Omental fat pad (tissue), 3 donors: ENCODE measurements at regions not wholly inside any gene's neighbourhood (a gene's known extent, or its start where the extent isn't known, plus 50 kb on each side); places are given as distances from the start of the nearest gene placed in this dataset.

Experiments used
- ATAC-seq: fragments of 150-250 bp; one replicate; pipeline ENCODE4 v1.9.1; 2016; ENCODE audit warnings: mild to moderate bottlenecking, moderate library complexity; ENCODE audit not compliant: low FRiP score
- DNase-seq: peaks from one replicate; pipeline ENCODE4 v3.0.0-alpha.2; 2019; ENCODE audit warnings: low spot score
- TF ChIP-seq, protein P1 (sequence below), 3 donors: fragments of 450-650 bp; IDR thresholded peaks; one replicate each; pipeline ENCODE4 v1.5.1; 2016 to 2017; ENCODE audit warnings: antibody characterized with exemption in 3 of 3, mild to moderate bottlenecking in 3 of 3, moderate library complexity in 2 of 3

DNA sequence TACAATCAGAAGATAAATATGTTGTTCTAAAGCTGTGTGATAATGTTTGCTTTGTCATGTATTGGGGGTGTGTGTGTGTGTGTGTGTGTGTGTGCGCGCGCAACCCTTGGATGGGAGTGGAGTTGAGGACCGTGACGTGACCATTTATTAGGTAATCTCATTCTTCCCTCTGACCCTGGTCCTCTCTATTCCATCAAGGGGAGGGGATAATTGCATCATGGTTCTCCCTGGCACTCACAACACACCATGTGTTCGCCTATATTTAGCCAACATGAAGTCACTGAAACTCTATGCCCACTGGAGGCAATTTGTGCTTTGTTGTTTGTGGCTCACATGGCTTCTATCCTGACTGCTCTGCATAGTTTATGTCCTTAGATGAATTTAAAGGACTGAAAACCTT, 79.8 kb upstream of the LRPPRC start:
- no peak for ATAC-seq
- DNase-seq: no peak
- TF ChIP-seq, protein P1, sequence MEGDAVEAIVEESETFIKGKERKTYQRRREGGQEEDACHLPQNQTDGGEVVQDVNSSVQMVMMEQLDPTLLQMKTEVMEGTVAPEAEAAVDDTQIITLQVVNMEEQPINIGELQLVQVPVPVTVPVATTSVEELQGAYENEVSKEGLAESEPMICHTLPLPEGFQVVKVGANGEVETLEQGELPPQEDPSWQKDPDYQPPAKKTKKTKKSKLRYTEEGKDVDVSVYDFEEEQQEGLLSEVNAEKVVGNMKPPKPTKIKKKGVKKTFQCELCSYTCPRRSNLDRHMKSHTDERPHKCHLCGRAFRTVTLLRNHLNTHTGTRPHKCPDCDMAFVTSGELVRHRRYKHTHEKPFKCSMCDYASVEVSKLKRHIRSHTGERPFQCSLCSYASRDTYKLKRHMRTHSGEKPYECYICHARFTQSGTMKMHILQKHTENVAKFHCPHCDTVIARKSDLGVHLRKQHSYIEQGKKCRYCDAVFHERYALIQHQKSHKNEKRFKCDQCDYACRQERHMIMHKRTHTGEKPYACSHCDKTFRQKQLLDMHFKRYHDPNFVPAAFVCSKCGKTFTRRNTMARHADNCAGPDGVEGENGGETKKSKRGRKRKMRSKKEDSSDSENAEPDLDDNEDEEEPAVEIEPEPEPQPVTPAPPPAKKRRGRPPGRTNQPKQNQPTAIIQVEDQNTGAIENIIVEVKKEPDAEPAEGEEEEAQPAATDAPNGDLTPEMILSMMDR (IDR thresholded peaks at IDR 0.05): no peak

DNA sequence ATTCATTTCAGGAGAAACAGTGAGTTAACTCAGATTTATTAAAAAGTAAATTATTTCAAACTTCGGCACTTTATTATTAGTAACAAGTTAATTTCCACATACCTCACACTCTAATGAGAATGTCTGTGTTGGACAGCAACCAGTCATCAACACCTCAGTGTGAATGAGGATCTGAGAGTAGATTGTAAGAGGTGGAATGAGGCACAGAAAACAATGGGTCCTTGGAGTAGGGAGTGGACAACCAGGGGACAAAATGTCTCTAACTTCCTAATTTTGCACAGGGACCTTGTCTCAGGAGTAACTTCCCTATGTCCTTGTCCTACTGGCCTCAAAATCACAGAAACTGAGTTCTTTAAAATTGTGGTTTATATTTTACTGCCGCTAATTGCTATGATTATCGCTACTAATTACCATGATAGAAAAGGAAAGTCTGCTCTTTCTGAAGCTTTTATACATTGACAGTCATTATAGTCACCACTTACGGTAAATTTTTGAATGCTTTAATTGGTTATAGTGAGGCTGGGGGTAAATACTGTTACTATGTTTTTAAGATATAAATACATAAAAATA, 82.2 kb upstream of the LRPPRC start:
- DNase-seq (no peak), ATAC-seq (no peak)
- TF ChIP-seq, protein P1 (IDR thresholded peaks at IDR 0.05): no peak

DNA sequence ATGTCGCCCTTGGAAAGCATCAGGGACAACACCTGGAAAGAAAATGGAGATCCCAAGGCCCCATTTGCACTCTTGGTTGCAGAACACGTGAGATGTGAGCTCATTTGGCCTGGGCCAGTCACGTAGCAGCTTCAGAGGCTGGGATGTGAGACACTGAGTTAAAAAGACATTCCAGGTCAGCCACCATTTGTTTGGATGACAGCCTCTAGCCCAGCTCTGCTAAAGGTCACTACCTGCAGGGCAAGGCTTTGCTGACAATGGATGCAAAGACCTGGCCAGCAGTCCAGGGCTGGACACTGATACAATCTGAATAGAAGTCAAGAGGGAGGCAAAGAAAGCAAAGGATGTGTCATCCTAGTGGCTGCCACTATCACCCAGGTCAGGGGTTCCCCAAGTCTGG, 83.9 kb upstream of the LRPPRC start:
- ATAC-seq: no peak
- TF ChIP-seq, protein P1 (IDR thresholded peaks at IDR 0.05): no peak
- no peak for DNase-seq

DNA sequence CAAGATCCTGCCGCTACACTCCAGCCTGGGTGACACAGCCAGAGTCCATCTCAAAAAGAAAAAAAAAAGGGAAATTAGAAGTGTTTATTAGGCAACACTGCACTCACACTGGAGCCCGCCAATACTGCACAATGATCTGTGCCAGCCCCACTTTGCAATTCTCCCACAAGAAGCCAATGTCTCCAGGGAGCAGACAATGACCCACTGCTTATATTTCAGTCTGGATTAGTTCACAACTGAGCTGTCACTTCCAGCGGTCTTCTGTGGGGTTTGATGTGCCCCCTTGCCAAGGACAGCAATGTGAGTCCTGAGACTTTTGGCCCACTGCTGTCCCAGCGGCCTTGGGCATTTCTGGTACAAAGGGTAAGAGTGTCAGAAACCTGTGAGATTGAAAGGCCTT, 85.6 kb upstream of the PPM1B start:
- ATAC-seq (no peak), DNase-seq (no peak)
- TF ChIP-seq, protein P1 (IDR thresholded peaks at IDR 0.05): no peak

DNA sequence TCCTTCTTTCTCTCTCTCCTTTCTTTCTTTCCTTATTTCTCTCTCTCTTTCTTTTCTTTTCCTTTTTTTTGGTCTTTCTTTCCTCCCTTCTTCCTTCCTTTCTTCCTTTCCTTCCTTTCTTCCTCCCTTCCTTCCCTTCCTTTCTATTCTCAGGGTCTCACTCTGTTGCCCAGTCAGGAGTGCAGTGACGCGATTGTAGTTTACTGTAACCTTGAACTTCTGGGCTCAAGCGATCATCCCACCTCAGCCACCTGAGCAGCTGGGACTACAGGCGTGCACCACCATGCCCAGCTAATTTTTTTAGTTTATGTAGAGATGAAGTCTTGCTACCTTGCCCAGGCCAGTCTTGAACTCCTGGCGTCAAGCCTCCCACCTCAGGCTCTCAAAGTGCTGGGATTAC, 83.8 kb upstream of the PPM1B start:
- DNase-seq (no peak), ATAC-seq (no peak)

DNA sequence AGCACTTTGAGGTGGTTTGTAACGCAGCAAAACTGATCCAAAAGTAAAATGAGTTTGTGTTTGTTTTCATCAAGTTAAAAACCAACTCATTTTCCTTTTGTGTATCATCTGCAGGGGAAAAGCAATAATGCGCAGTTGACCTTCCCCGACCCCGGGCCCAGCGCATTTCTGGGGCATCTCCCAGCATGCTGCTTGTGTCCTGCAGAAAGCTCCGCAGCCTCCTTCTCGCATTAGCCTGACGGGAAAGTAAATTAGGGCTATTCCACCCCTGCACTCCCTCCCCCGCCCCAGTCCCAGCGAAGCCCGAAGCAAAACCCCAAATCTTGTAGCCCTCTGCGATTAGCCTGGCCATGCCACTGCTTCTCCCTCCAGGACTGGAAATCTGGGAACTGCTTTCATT, 82.0 kb upstream of the PPM1B start:
- DNase-seq (no peak), ATAC-seq (no peak)
- TF ChIP-seq, protein P1 (IDR thresholded peaks at IDR 0.05): no peak

More for the DNA sequence above, 83.8 kb upstream of the PPM1B start:
- TF ChIP-seq, protein P1 (IDR thresholded peaks at IDR 0.05): no peak

DNA sequence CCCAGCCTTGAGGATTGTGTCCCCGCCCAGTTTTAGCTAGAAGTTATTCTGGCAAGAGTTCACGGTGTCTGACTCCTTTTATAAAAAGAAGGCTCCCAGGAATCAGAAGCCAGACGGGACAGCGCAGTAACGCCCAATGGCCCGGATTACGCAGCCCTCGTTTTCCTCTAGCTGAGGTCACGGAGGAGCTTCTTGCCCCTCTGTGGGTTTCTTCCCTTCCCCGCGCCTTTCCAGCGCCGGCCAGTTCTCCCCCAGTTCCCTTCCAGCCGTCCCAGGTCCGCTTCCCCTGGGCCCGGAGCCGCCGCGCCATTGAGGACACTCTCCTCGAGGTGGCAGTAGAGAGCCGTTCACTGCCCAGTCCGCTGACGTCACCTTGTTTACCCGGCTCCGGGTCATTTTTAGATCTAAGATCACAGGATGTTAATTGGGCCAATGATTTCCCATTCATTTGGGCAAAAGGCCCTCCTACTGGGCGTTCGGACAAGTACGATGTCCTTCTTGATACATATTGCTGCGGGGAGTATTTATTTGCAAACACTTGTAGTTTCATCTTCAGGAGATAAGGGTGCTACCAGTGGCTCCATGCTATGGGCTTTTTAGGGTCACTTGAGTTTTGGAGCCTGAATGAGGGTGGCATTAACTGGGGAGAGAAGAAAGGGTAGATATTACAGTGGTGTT, 81.5 kb upstream of the PPM1B start:
- DNase-seq (peak; percentile 80), ATAC-seq (peak; percentile 96)
- TF ChIP-seq, protein P1 (IDR thresholded peaks at IDR 0.05): peak in 1 of 3 donors; percentile 68
